ENCODE measurements at regions not wholly inside any gene's neighbourhood (a gene's known extent, or its start where the extent isn't known, plus 50 kb on each side); places are given as distances from the start of the nearest gene placed in this dataset.

DNA sequence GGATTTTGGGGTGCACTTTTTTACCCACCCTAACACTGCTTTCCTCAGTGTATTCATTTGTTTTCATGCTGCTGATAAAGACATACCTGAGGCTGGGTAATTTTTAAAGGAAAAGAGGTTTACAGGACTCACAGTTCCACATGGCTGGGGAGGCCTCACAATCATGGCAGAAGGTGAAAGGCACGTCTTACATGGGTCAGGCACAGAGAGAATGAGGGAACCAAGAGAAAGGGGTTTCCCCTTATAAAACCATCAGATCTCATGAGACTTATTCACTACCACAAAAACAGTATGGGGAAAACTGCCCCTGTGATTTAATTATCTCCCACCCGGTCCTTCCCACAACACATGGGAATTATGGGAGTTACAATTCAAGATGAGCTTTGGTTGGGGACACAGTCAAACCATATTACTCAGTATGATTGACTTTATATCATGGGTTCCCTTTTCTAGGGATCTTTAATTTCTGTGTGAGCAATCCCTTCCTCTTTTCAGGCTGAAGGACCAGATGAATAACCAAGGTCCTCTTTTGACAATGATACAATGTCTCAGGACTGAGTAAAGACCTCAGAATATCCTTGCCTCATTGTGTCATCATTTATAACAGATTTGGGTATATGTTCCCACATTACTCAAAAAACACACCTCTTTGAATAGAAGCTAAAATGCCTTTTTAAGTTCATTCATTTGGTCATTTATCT is 100.1 kb upstream of the TRIB2 start:
- TF ChIP-seq CTCF (IDR thresholded peaks at IDR 0.05; ENCODE audit: low read depth, low read length, poor library complexity, severe bottlenecking), result no peak
- no peak for TF ChIP-seq EZH2phosphoT487 (IDR thresholded peaks at IDR 0.05; ENCODE audit: borderline replicate concordance, low read length)
